Keratinocyte (primary cell): ENCODE measurements at regions not wholly inside any gene's neighbourhood (a gene's known extent, or its start where the extent isn't known, plus 50 kb on each side); places are given as distances from the start of the nearest gene placed in this dataset.

Experiments used
- EZH2 ChIP-seq: IDR thresholded peaks from one replicate; pipeline ENCODE4 v1.6.1; 2012; ENCODE audit warnings: inconsistent platforms, mild to moderate bottlenecking, low read length, moderate library complexity
- TF ChIP-seq, protein P1 (sequence below), 3 experiments: IDR thresholded peaks in 1 of 3; conservative IDR thresholded peaks in 1 of 3; optimal IDR thresholded peaks in 1 of 3; 2 replicates in 2 of 3; 3 replicates in 1 of 3; pipeline versions ENCODE3 to v1.5.1; 2011; ENCODE audit warnings: low read length in 3 of 3, mild to moderate bottlenecking in 3 of 3, moderate library complexity in 2 of 3, control low read depth in 1 of 3, inconsistent platforms in 1 of 3; ENCODE audit not compliant: insufficient read depth in 2 of 3; ENCODE audit errors: extremely low read depth in 1 of 3

- TF ChIP-seq, protein P1, sequence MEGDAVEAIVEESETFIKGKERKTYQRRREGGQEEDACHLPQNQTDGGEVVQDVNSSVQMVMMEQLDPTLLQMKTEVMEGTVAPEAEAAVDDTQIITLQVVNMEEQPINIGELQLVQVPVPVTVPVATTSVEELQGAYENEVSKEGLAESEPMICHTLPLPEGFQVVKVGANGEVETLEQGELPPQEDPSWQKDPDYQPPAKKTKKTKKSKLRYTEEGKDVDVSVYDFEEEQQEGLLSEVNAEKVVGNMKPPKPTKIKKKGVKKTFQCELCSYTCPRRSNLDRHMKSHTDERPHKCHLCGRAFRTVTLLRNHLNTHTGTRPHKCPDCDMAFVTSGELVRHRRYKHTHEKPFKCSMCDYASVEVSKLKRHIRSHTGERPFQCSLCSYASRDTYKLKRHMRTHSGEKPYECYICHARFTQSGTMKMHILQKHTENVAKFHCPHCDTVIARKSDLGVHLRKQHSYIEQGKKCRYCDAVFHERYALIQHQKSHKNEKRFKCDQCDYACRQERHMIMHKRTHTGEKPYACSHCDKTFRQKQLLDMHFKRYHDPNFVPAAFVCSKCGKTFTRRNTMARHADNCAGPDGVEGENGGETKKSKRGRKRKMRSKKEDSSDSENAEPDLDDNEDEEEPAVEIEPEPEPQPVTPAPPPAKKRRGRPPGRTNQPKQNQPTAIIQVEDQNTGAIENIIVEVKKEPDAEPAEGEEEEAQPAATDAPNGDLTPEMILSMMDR (optimal IDR thresholded peaks at IDR 0.05 in 1 of 3, IDR thresholded peaks at IDR 0.05 in 1 of 3, conservative IDR thresholded peaks at IDR 0.05 in 1 of 3; ENCODE audit: extremely low read depth in 1 of 3, insufficient read depth in 2 of 3, low read length in 3 of 3), result no peak
- TF ChIP-seq EZH2, result no peak
Observed at GRCh38 chr2:146351689-146352088, 1493.1 kb upstream of the ACVR2A start.
